GM18520 (cell line): ENCODE measurements at regions not wholly inside any gene's neighbourhood (a gene's known extent, or its start where the extent isn't known, plus 50 kb on each side); places are given as distances from the start of the nearest gene placed in this dataset.

Source experiments
- ATAC-seq: cut with Tn5 transposase; IDR thresholded peaks from one replicate; pipeline ENCODE4 v1.9.1; 2021; ENCODE audit not compliant: unreplicated experiment

DNA sequence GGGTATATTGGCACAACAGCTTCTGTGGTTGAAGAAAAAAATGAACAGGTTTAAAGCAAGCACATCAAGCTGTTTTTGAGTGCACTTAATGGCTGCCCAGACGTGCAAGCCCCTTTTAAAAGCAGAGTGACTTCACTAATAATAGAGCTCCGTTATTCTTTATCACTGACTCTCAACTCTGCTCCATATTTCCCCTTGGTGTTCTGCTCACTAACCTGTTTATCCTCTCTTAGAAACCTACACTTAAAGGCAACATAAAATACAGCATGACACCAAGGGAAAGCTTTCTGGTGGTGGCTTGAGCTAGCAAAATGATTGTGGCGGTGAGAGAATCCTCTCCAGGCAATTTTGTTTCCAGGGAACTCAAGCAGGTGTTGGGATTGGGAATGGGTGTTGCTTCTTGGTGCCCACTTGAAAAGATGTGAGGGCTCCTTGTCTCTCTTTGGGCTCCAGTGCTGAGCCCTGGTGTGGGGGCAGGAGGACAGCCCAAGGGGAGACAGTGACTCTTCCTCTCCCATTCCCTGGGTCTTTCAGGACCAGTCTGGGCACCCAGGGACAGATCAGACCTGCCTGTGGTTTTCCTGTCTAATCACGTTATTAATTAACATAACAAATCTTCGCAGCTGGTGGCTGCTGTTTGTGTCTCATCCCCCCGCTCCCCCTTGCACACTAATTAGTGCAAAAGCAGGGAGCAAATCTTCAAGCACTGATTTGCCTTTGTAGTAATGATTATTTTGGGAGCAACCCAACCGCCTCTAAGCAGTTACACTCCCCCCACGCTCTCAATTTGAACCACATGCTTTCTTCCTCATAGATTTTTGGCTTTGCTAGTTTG, 289.4 kb upstream of the CXCR4 start:
- no peak for ATAC-seq

DNA sequence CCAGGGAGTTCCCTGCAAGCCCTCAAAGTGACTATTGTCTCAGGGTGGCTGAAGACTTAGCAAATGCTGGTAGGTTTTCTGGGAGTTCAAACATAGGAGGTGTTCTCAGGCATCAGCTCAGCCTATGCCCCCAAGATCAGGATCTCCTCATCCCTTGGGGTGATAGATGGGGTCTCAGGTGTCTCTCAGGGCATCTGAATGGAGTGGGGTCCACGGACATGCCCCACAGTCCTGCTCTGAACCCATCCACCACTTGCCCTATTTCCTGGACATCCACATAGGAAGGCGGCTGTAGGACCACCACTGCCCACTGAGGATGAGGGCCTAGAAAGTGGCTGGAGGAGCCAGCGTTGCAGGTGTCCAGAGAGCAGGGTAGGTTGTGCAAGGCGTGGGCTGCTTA, 287.0 kb upstream of the CXCR4 start:
- ATAC-seq: no peak

DNA sequence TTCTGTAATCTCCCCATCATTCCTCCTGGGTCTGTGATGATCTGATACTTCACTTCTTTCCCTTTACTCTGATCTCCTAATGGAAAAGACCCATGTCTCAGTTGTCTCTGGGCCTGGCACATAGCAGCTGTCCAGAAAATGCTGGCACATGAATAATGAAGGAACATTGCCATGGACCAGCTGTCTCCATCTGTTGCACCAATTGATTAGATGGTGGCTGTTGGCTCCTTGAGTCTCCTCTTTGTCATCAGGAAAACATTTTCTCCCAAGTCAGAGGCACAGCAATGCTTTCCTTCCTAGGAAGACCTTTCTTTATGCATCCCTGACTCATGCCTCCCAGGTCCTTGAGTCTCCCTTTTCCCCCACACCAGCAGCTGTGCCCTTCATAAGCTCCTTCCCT, 286.2 kb upstream of the CXCR4 start:
- no peak for ATAC-seq

DNA sequence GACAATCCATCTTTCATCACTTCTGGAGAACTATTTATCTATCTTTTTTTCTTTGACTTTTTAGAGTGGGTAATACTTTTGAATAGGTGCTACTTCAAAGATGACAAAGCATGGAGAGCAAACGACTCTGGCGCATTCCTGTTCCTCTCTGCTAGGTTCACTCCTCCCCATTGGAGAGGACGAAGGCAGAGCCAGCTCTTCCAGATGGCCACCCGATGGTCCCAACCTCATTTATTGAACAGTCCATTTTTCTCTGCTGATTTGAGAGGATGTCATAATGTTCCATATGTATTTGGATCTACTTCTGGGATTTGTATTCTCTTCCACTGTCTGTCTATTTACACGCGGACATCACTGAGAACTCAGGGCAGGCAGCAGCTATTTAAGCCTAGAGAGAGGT, 284.3 kb upstream of the CXCR4 start:
- ATAC-seq: no peak

DNA sequence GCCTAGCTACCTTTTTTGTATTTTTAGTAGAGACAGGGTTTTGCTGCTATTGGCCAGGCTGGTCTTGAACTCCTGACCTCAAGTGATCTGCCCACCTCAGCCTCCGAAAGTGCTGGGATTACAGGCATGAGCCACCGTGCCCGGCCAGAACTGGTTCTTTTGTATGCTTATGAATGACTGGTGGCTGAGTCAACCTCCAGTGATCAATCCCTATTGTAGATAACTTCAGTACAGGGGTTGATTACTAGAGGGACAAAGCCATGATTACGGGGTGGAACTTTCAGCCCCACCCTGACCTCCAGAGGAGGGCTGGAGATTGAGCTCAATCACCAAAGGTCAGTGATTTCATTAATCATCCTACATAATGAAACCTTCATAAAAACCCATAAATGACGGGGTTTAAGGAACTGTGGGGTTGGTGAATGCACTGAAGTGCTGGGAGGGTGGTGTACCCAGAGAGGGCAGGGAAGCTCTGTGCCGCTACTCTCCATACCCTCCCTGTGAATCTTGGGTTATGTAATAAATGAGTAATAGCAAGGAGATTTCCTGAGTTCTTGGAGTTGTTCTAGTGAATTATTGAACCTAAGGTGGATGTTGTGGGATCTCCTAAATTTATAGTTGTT, 281.8 kb upstream of the CXCR4 start:
- no peak for ATAC-seq

DNA sequence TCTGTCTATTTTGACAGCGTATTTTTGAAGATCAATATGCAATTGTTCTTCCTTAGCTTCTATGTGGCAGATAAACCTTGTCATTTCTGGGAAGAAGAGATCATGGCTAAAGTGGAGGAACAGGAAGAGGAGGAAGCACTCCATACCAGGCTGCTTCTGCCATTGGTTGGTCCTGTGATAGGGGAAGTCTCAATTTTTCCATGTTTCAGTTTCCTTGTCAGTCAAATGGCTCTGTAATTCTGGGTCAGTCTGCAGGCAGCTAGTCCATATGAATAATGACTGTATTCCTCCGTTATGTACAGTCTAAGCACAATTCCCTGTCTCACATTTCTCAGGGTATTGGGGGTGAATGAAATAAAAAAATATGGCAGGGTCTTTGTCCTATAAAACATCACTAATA, 277.6 kb upstream of the CXCR4 start:
- no peak for ATAC-seq

DNA sequence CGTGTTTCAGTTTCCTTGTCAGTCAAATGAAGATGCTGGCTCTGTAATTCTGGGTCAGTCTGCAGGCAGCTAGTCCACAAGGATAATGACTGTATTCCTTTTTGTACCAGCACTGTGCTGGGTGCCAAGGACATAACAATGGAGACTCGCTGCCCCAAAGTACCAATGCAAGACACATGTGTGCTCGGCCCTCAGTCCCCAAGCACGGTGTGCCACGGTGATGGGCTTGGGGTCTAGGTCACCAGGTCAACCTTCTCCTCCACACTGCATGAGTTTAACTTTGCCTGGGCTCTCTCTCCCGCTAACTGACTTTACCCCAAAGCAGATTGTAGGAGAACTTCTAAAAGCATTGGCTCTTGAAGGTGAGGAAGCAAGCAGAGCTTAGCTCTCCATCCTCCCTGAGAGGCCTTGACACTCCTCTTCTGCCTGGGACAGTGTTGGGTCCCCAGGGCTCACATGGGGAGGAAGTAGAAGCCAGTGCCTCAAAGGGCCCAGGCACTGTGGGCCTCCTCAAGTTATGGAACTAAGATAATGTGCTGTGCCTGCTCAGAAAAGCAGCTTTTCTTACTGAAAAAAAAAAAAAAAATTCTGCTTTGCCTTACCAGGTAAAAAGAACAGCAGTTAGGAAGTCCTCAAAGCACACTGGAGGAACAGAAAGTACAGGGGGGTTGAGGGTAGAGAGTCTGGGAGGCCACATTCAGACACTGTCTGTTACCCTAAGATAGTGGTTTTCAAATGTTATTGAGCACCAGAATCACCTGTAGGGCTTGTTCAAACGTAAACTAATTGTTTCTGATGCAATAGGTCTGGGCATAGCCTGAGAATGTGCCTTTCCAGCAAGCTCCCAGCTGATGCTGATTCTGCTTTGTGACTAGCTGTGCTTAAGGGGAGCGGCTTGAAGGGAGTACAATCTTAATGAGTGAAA, 276.4 kb upstream of the CXCR4 start:
- no peak for ATAC-seq

DNA sequence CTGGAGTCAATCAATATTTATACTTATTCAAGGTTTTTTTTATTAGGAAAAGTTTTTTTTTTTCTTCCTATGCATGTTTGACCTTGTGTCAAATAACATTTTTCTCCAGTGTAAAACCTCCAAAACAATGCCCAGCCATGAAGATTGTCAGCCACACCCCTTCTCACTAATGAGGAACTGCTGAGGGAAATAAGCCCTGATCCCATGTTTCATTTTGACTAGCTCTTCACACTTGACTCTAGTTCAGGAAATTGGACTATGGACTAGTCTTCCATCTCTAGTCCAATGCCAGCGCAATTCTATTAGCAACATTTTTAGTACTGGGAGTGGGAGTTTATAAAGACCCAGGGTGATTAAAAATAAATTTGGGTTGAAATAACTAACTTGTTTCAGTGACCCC, 275.6 kb upstream of the CXCR4 start:
- ATAC-seq: no peak

DNA sequence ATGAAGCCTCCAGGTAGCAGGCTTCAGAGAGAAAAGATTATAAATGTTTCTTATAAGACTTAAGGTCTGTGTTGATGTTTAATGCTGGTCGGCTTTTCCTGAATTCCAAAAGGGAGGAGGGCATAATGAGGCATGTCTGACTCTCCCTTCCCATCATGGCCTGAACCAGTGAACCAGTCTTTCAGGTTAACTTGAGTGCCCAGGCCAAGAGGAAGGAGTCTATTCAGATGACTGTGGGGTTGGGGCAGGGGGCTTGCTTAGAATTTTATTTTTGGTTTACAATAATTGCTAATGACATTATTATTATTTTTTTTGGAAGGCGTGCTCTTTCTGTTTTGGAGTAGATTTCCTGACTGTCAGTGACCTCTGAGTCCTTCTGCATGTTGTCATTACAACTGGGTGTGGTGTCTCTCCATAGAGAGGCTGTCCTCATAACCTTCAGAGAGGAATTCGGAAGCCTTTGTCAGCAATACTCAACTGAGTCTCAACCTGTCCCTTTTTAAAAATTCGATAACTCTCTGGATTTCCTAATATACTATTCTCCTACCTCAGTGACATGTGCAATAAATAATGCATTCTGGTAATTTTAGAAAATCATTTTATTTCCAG, 275.1 kb upstream of the CXCR4 start:
- no peak for ATAC-seq

DNA sequence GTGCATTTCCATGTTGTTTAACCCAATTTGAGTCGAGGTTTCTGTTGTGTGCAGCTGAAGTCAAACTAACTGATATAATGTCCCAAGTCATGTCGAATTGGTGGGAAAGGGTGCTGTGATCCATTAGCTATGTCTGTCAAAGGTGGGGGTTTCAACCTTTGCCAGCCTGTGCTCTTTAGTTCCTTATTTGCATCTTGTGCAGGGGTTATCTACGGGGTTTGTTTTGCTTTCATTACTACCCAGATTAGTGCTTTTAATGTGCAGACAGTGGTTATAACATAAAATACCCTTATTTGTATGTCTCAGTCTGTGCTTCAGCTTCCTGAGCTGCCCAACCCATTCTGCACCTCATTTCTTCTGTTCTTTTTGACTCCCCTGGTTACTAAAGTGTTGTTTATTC, 271.9 kb upstream of the CXCR4 start:
- peak; percentile 93 for ATAC-seq

DNA sequence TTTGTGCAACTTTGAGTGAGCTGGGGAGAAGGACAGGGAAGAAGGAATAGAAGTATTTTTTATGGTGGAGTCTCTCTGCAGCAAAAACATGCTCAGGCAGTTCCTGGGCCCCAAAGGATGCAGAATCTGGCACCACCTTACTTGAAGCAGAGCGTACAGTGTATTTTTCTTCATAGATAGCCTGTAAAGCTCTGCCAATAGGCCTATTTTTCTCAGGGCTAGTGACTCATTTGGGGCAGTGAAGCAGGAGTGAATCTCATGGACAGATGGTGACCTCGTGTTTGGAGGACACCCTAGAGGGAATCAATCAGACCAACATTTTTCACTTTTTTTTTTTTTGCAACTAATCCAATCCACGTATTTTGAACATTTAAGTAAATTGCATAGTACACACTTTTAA, 268.1 kb upstream of the CXCR4 start:
- ATAC-seq: no peak

DNA sequence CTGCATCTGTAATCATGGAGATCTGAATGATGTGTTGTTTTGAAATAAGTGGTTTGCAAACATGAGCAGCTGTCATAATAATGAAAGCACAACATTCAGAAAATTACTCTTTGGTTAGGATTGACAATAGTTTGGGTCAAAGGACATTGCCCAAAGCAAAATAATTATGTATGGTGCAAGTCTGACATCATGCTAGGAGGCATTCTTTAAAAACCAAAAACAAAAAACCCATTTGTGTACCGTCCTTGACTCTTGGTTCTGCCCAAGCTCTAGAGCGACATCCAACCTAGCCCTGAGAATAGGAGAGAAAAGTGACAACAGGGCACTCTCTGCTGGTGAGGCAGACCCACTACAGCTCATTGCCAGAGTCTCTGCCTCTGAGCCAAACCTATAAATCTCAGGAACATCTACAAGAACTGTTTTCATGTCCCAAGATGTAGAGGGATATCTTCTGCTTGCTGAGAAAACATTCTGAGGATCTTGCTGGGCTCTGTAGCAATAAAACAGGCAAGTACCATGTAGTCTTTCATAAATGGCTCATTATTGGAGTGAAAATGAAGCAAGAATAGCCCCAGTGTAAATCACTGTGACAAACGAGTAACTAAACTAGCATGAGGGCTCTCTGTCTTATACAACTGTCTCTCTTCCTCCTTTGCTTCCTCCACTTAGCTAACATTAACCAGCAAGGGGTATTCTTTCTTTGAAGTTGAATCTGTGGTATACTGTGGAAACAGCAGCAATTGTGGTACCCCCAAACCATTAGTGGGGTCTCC, 266.8 kb upstream of the CXCR4 start:
- peak; percentile 35 for ATAC-seq

DNA sequence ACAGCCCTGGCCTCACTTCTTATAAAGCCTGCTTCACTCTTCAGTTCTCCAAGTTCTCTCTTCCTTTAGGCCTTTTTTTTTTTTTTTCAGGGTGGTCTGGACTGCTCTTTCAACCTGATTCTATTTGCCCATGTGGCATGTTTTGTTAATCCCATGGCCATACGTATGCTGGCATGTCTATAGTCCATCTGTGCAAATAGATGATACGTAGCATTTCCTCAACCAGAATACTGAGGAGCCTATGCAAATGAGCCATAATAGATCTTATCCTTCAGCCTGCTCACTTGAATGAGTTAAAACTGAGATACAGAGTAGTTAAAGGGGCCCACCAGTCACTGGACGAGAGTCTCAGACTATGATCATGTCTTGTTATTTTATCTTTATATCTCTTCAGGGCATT, 265.2 kb upstream of the CXCR4 start:
- no peak for ATAC-seq

DNA sequence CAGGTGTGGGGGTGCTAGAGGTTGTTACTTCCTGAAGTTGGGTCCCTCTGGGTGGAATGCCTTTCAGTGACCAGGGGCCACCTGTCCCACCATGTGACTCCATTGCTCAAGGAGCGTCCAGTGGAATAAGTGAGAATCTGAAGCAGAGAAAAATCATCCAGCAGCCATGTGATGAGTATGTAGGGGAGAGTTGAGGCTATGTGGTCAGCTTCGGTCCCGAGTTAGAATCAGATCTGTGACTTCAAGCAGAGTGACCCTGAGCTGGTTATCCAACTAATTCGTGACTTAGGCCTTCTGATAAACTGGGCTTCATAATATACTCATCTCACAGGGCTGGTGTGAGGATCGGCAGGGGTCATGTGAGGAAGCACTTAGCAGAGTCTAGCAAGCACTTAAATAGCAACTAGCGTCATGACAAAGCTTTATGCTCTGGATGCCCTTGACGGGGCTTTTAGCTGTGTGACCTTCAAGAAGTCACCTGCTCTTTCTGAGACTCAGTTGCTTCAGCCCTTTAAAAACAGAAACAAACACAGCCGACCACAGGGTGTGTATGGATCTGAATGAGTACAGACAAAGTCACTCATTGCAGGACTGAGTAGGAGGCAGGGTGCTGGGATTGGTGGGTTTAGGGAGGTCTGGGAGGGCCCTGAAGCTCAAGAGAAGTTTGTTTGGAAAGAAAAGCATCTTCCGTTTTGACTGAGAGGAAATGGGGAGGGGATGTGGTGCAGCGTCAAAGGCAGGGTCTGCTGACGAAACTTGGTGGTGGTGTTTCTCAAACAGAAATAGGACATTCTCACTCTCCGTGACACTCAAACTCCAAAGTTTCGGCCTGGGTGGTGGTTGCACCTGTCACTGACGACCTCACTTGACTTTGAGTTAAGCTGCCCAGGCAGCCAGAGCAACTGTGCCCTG, 264.0 kb upstream of the CXCR4 start:
- peak; percentile 59 for ATAC-seq

DNA sequence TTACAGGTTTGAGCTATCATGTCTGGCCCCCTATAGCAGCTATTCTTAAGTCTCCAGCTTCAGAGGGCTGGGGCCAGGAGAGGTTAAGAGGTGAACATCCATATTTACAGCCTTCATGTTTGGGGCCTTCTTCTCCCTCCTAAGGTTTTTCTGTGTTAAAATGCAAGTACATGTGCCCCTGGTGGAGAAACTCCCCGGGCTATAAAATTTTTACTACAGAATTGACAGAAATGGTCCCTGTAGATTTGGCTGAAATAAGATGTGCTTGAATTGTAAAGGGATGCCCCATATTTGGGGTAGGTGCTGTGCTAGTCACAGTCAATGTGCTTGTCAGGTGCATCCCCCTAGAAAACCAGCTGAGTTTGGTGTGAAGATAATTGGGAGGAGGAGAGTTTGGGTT, 263.3 kb upstream of the CXCR4 start:
- no peak for ATAC-seq

DNA sequence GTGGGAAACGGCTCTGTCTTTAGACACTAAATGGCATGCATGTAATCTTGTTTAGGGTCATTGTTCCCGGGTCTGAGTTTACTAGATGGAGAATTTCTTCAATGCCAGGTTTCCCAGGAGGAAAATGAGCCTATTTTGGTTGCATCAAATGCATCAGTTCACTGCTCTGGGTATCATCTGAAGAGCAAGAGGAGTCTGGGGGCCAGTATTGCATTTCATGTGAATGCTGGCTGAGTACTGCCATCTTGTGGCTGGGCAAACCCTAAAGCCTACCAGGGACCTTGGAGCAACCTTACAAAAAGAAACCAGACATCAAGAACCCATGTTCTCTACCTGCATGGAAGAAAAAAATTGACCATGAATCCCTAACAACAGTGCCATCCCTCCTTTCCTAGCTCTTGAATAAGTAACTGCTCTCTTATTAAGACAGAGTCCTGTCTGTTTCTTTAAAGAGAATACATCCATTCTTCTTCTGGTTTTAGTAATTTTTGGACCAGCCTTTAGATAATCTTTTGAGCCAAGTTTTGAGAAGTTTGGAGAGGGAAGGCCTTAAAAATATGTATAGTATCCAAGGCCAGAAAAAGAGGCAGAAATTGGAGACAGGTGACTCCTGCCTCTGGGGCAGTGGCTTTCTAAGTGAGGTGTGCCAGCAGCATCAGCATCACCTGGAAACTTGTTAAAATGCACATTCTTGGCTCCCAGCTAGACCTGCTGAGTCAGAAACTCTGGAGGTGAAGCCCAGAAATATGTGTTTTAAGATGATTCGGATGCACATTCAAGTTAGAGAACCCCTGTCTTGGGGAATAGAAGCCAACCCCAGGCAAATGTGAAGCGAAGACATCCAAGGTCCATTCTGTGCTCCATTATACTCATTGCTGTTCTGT, 261.0 kb upstream of the CXCR4 start:
- ATAC-seq: no peak

DNA sequence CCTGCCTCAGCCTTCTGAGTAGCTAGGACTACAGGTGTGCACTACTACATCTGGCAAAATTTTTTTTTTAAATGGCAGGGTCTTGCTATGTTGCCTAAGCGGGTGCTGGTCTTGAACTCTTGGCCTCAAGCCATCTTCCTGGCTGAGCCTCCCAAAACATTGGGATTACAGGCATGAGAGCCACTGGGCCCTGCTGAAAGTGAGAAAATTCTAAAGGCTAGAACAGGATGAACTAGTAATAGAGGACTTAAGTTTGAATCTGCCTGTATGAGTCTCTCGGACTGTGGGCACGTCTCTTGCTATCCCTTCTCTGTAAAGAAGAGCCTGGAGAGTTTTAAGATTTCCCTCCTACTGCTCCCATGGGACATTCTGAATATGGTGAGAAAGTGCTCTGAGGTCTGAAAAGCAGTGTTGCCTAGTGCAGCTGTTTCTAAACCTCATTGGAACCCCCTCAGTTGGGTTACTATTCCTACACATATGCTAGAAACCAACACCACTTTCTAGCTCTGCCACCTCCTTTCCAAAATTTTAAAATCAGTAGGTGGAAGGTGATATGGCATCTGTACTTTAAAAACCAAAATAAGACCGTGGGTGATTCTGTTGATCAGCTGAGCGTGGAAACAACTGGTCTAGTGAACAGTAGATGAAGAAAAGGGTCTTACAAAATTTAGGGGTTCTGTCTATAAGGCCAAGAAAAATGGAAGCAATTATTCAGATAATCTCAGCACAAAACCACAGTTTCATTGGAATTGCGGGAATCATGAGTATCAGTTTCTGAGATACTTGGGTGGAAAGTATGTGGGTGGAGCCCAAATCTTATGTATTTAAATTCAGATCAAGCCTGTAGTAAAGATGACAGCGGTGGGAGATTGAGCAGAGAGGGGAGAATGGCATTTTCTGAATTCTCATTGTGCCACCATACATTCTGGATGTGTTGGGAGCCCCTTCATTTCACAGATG, 259.8 kb upstream of the CXCR4 start:
- no peak for ATAC-seq
